ENCODE measurements at regions not wholly inside any gene's neighbourhood (a gene's known extent, or its start where the extent isn't known, plus 50 kb on each side); places are given as distances from the start of the nearest gene placed in this dataset.

DNA sequence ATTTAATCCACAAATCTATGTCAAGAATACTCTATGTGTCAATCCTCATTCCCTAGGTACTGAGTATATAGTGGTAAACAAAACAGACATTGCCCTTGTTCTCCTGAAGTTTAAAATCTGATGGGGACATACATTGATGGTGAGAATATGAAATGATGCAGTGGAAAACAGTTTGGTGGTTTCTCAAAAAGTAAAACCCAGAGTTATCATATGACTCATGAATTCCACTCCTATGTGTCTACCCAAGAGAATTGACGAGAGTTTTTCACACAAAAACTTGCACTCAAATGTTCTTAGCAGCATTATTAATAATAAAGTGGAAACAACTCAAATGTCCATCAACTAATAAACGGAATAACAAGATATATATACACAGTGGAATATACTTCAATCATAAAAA lies 586.7 kb downstream of the CCDC85A start:
- ATAC-seq = no peak
- TF ChIP-seq, protein P1, sequence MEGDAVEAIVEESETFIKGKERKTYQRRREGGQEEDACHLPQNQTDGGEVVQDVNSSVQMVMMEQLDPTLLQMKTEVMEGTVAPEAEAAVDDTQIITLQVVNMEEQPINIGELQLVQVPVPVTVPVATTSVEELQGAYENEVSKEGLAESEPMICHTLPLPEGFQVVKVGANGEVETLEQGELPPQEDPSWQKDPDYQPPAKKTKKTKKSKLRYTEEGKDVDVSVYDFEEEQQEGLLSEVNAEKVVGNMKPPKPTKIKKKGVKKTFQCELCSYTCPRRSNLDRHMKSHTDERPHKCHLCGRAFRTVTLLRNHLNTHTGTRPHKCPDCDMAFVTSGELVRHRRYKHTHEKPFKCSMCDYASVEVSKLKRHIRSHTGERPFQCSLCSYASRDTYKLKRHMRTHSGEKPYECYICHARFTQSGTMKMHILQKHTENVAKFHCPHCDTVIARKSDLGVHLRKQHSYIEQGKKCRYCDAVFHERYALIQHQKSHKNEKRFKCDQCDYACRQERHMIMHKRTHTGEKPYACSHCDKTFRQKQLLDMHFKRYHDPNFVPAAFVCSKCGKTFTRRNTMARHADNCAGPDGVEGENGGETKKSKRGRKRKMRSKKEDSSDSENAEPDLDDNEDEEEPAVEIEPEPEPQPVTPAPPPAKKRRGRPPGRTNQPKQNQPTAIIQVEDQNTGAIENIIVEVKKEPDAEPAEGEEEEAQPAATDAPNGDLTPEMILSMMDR (IDR thresholded peaks at IDR 0.05) = no peak

GRCh38 chr2:56784046-56784445 lies 600.3 kb downstream of the CCDC85A start:
- ATAC-seq = no peak
- Histone ChIP-seq H3K36me3 (ENCODE audit: low read depth) (no peaks in the 10 kb centered on the region), H3K9me3 (no peaks in the 10 kb centered on the region), H3K4me3 (no peak overlapping the region), H3K4me1 (ENCODE audit: low read depth) (no peaks in the 10 kb centered on the region)
- TF ChIP-seq, protein P1 (IDR thresholded peaks at IDR 0.05) = no peak
- DNase-seq = no peak
- intact Hi-C loops (cut with DNase I, micrococcal nuclease) = no loop called here

More for the DNA sequence above, 586.7 kb downstream of the CCDC85A start:
- intact Hi-C loops (cut with DNase I, micrococcal nuclease) = no loop called here
- Histone ChIP-seq H3K4me3 (no peak overlapping the region), H3K36me3 (ENCODE audit: low read depth) (no peaks in the 10 kb centered on the region), H3K4me1 (ENCODE audit: low read depth) (no peaks in the 10 kb centered on the region), H3K9me3 (no peaks in the 10 kb centered on the region)
- no peak for DNase-seq

DNA sequence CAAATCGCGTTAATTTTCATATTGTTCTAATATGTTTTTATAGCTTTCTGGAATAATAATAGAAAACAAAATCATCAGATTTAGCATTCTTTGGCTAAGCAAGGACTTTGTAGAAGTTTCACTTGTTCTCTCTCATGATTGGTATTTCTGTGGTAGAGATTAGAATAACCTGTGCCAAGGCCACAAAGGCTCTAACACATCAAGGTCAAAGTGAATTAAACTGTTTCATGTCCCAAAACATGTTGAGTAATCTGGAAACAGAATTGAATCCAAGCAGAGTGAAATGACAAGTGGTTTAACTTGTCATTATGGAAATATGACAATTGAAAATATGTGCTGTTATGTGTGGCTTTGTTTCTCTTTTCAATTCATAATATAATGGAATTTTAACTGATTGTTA lies 617.4 kb downstream of the CCDC85A start:
- no peak overlapping the region for H3K4me3 ChIP-seq
- H3K4me1 ChIP-seq (ENCODE audit: low read depth) = no peaks in the 10 kb centered on the region
- no peaks in the 10 kb centered on the region for H3K36me3 ChIP-seq (ENCODE audit: low read depth)
- intact Hi-C loops (cut with DNase I, micrococcal nuclease) = no loop called here
- DNase-seq (no peak), ATAC-seq (no peak)
- H3K9me3 ChIP-seq = no peaks in the 10 kb centered on the region
- TF ChIP-seq, protein P1 (IDR thresholded peaks at IDR 0.05) = no peak

DNA sequence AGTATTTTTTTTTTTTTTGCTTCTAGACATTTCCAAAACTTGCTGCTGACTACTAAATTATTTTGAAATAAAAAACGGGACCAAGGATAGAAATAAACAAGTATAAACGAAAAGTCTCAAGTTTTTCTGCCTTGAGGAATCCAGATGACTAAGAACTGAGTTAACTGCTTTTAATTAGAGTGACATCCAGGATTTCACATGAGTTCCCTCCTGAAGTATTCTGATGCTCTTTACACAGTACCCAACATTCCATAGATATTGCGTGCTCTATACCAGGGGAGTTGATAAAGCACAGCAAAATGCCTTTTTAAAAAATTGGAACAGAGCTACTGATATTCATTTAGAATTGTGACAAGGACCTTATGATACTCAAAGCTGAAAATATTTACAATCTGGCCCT lies 618.0 kb downstream of the CCDC85A start:
- intact Hi-C loops (cut with DNase I, micrococcal nuclease) = no loop called here
- TF ChIP-seq, protein P1 (IDR thresholded peaks at IDR 0.05) = no peak
- ATAC-seq = no peak

DNA sequence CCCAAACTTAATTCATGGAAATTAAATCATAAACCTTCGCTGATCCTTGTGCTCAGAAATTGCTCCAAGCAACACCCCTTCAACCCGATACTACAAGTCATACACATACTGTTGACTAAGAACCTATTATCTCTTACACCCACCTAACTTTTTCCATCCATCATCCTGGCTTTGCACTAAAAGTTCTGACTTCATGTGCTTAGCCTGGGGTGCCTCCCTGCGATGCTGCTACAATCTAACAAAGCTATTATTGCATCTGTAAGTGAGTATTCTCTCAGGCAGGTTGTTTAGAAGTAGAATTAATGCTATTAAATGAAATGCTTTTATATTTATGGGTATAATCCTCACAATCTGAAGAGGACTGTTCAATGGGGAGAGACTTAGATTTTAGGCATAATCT lies 619.8 kb downstream of the CCDC85A start:
- ATAC-seq (no peak), DNase-seq (no peak)
- no peaks in the 10 kb centered on the region for H3K9me3 ChIP-seq
- TF ChIP-seq, protein P1 (IDR thresholded peaks at IDR 0.05) = no peak
- H3K4me1 ChIP-seq (ENCODE audit: low read depth) = no peaks in the 10 kb centered on the region
- no peak overlapping the region for H3K4me3 ChIP-seq
- H3K36me3 ChIP-seq (ENCODE audit: low read depth) = no peaks in the 10 kb centered on the region
- intact Hi-C loops (cut with DNase I, micrococcal nuclease) = no loop called here

More for the DNA sequence above, 618.0 kb downstream of the CCDC85A start:
- Histone ChIP-seq H3K4me1 (ENCODE audit: low read depth) (no peaks in the 10 kb centered on the region), H3K9me3 (no peaks in the 10 kb centered on the region), H3K4me3 (no peak overlapping the region), H3K36me3 (ENCODE audit: low read depth) (no peaks in the 10 kb centered on the region)
- DNase-seq = no peak

DNA sequence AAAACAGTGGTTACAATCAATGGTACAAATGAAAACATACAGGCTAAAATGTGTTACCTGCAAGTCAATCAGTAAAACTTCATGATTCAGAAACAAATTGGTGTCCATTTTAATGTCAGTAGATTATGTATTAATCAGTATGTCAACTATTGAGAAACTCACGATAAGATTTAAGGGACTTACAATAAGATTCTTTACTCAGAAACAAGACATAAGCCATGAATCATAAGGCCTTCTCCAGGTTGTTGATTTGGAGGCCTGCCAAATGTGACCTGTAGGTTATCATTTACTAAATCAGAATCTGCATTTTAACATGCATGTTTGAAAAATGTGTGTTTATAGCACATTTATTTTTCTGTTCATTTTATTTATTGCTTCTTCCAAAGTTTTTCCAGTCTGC lies 623.1 kb downstream of the CCDC85A start:
- intact Hi-C loops (cut with DNase I, micrococcal nuclease) = no loop called here
- TF ChIP-seq, protein P1 (IDR thresholded peaks at IDR 0.05) = no peak
- ATAC-seq (no peak), DNase-seq (no peak)
- Histone ChIP-seq H3K4me3 (no peak overlapping the region), H3K36me3 (ENCODE audit: low read depth) (no peaks in the 10 kb centered on the region), H3K4me1 (ENCODE audit: low read depth) (no peaks in the 10 kb centered on the region), H3K9me3 (no peaks in the 10 kb centered on the region)
